HG03280 (cell line): ENCODE measurements at regions not wholly inside any gene's neighbourhood (a gene's known extent, or its start where the extent isn't known, plus 50 kb on each side); places are given as distances from the start of the nearest gene placed in this dataset.
"Not testable (repeated sequence)": the region's sequence is repeated elsewhere in the genome, so short reads cannot be mapped to it uniquely, and the experiment has no call there.

Source experiments
- ATAC-seq: cut with Tn5 transposase; IDR thresholded peaks from one replicate; pipeline ENCODE4 v1.9.1; 2021; ENCODE audit warnings: mild to moderate bottlenecking, moderate library complexity; ENCODE audit not compliant: unreplicated experiment

- not testable (repeated sequence) for ATAC-seq
Observed at GRCh38 chr3:10109-10996, 186.2 kb upstream of the CHL1 start.

- ATAC-seq, result no peak
Observed at GRCh38 chr3:11734-12133, 184.8 kb upstream of the CHL1 start.

GRCh38 chr3:14652-15051 is 181.9 kb upstream of the CHL1 start:
- ATAC-seq, result no peak

- ATAC-seq, result no peak
Observed at GRCh38 chr3:16366-16765, 180.2 kb upstream of the CHL1 start.

GRCh38 chr3:20421-20820 is 176.1 kb upstream of the CHL1 start:
- ATAC-seq, result no peak

GRCh38 chr3:24006-24405 is 172.6 kb upstream of the CHL1 start:
- no peak for ATAC-seq

- no peak for ATAC-seq
Observed at GRCh38 chr3:25056-25455, 171.5 kb upstream of the CHL1 start.

- not testable (repeated sequence) for ATAC-seq
Observed at GRCh38 chr3:35985-36384, 160.6 kb upstream of the CHL1 start.

GRCh38 chr3:42871-43744 is 153.5 kb upstream of the CHL1 start:
- not testable (repeated sequence) for ATAC-seq

GRCh38 chr3:44028-44676 is 152.4 kb upstream of the CHL1 start:
- ATAC-seq, result no peak

GRCh38 chr3:44941-45340 is 151.6 kb upstream of the CHL1 start:
- ATAC-seq, result not testable (repeated sequence)

GRCh38 chr3:46576-46975 is 150.0 kb upstream of the CHL1 start:
- ATAC-seq, result no peak

- not testable (repeated sequence) for ATAC-seq
Observed at GRCh38 chr3:53441-53840, 143.1 kb upstream of the CHL1 start.

- no peak for ATAC-seq
Observed at GRCh38 chr3:54240-54639, 142.3 kb upstream of the CHL1 start.

- no peak for ATAC-seq
Observed at GRCh38 chr3:56672-57071, 139.9 kb upstream of the CHL1 start.

- ATAC-seq, result no peak
Observed at GRCh38 chr3:59854-60253, 136.7 kb upstream of the CHL1 start.

- ATAC-seq, result no peak
Observed at GRCh38 chr3:63095-63765, 133.3 kb upstream of the CHL1 start.

- no peak for ATAC-seq
Observed at GRCh38 chr3:69690-70089, 126.9 kb upstream of the CHL1 start.

GRCh38 chr3:72776-73175 is 123.8 kb upstream of the CHL1 start:
- no peak for ATAC-seq

GRCh38 chr3:73271-73670 is 123.3 kb upstream of the CHL1 start:
- no peak for ATAC-seq
